Keratinocyte (primary cell): ENCODE measurements at regions not wholly inside any gene's neighbourhood (a gene's known extent, or its start where the extent isn't known, plus 50 kb on each side); places are given as distances from the start of the nearest gene placed in this dataset.

ENCODE experiments used
- DNase-seq: peaks from one replicate; pipeline ENCODE4 v3.0.0-alpha.2; 2011; ENCODE audit warnings: low read depth, missing footprints, low spot score
- FAIRE-seq: peaks from 2 replicates; lab custom pipeline; 2011; peaks lifted over from hg19 to GRCh38; lab: Jason Lieb, UNC
- H2AFZ ChIP-seq: 2 replicates; pipeline ENCODE4 v1.6.0; 2012; ENCODE audit warnings: low read length, control low read depth, inconsistent platforms; ENCODE audit not compliant: control insufficient read depth
- H3K27ac ChIP-seq: 2 replicates; pipeline ENCODE4 v1.5.1; 2011; ENCODE audit warnings: low read length; ENCODE audit not compliant: control insufficient read depth, insufficient read depth
- H3K27me3 ChIP-seq: 3 replicates; pipeline ENCODE4 v1.6.0; 2011; ENCODE audit warnings: low read length; ENCODE audit not compliant: control insufficient read depth, insufficient read depth; ENCODE audit errors: extremely low read depth
- H3K36me3 ChIP-seq, 2 experiments: 2 replicates in 1 of 2; 3 replicates in 1 of 2; pipeline ENCODE4 v1.5.1; 2011; ENCODE audit warnings: low read length in 2 of 2, mild to moderate bottlenecking in 1 of 2; ENCODE audit not compliant: control insufficient read depth in 2 of 2, insufficient read depth in 2 of 2; ENCODE audit errors: extremely low read depth in 1 of 2
- H3K4me1 ChIP-seq: 3 replicates; pipeline ENCODE4 v1.5.1; 2011; ENCODE audit warnings: low read length; ENCODE audit not compliant: control insufficient read depth, insufficient read depth; ENCODE audit errors: extremely low read depth
- H3K4me2 ChIP-seq: 3 replicates; pipeline ENCODE4 v1.6.0; 2011; ENCODE audit warnings: low read depth, low read length; ENCODE audit not compliant: control insufficient read depth, insufficient read depth; ENCODE audit errors: extremely low read depth
- H3K4me3 ChIP-seq, 3 experiments: fragments of 200-600 bp in 1 of 3; sonication (generic) in 1 of 3; 2 replicates in 2 of 3; 3 replicates in 1 of 3; pipeline ENCODE4 v1.5.1; 2011 to 2016; ENCODE audit warnings: low read length in 3 of 3, mild to moderate bottlenecking in 3 of 3, control low read depth in 2 of 3, inconsistent platforms in 1 of 3, low read depth in 1 of 3, mixed read lengths in 1 of 3, mixed run types in 1 of 3, moderate library complexity in 1 of 3; ENCODE audit not compliant: control insufficient read depth in 2 of 3, insufficient read depth in 2 of 3; ENCODE audit errors: extremely low read depth in 1 of 3
- H3K79me2 ChIP-seq: 2 replicates; pipeline ENCODE4 v1.6.0; 2012; ENCODE audit warnings: low read length; ENCODE audit not compliant: control insufficient read depth, insufficient read depth
- H3K9ac ChIP-seq: 3 replicates; pipeline ENCODE4 v1.6.0; 2011; ENCODE audit warnings: low read length; ENCODE audit not compliant: control insufficient read depth, insufficient read depth; ENCODE audit errors: extremely low read depth
- H3K9me1 ChIP-seq: 3 replicates; pipeline ENCODE4 v1.6.0; 2011; ENCODE audit warnings: low read length; ENCODE audit not compliant: control insufficient read depth, insufficient read depth; ENCODE audit errors: extremely low read depth
- H3K9me3 ChIP-seq: 2 replicates; pipeline ENCODE4 v1.5.1; 2012; ENCODE audit warnings: low read depth, low read length; ENCODE audit not compliant: control insufficient read depth
- H4K20me1 ChIP-seq: 3 replicates; pipeline ENCODE4 v1.6.0; 2011; ENCODE audit warnings: low read length; ENCODE audit not compliant: control insufficient read depth, insufficient read depth; ENCODE audit errors: extremely low read depth
- EZH2 ChIP-seq: IDR thresholded peaks from one replicate; pipeline ENCODE4 v1.6.1; 2012; ENCODE audit warnings: inconsistent platforms, mild to moderate bottlenecking, low read length, moderate library complexity
- dilution Hi-C: fragments of 300-500 bp; cut with MboI; formaldehyde crosslinking; loops from one replicate; pipeline ENCODE4 v1.7.0; 2020; ENCODE audit warnings: low sequenced_read_pairs; ENCODE audit not compliant: extremely low pct_ligation_motif_present
- TF ChIP-seq, protein P1 (sequence below), 3 experiments: IDR thresholded peaks in 1 of 3; conservative IDR thresholded peaks in 1 of 3; optimal IDR thresholded peaks in 1 of 3; 2 replicates in 2 of 3; 3 replicates in 1 of 3; pipeline versions ENCODE3 to v1.5.1; 2011; ENCODE audit warnings: low read length in 3 of 3, mild to moderate bottlenecking in 3 of 3, moderate library complexity in 2 of 3, control low read depth in 1 of 3, inconsistent platforms in 1 of 3; ENCODE audit not compliant: insufficient read depth in 2 of 3; ENCODE audit errors: extremely low read depth in 1 of 3

DNA sequence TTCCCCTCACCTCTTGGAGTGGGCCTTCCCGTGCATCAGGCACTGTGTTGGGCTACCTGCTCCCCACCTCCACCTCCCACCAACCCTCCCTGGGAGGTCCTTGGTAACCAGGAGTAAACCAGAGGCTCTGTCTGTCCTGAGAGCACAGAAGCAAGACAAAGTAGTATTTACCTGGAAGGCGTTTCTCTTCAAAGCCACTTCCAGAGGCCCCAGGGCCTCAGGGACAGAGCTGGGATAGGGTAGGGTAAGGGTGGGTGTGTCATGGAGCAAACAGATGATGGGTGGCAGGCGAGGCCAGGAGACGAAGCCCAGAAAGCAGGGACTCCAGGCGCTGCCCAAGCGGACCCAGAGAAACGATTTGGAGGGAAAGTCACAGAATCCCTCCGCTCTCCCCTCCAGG is 77.2 kb upstream of the TARDBP start:
- Histone ChIP-seq H3K4me1 (no peaks in the 10 kb centered on the region), H3K9me1 (no peaks in the 10 kb centered on the region), H3K79me2 (no peaks in the 10 kb centered on the region), H3K4me3 (no peak overlapping the region), H3K9ac (no peak overlapping the region), H2AFZ (no peak overlapping the region), H3K27me3 (no peaks in the 10 kb centered on the region), H4K20me1 (no peaks in the 10 kb centered on the region), H3K4me2 (no peak overlapping the region), H3K27ac (no peak overlapping the region), H3K9me3 (no peaks in the 10 kb centered on the region), H3K36me3 (no peaks in the 10 kb centered on the region)
- dilution Hi-C loops, result no loop called here
- DNase-seq (no peak), FAIRE-seq (no peak)
- TF ChIP-seq EZH2, result no peak
- TF ChIP-seq, protein P1, sequence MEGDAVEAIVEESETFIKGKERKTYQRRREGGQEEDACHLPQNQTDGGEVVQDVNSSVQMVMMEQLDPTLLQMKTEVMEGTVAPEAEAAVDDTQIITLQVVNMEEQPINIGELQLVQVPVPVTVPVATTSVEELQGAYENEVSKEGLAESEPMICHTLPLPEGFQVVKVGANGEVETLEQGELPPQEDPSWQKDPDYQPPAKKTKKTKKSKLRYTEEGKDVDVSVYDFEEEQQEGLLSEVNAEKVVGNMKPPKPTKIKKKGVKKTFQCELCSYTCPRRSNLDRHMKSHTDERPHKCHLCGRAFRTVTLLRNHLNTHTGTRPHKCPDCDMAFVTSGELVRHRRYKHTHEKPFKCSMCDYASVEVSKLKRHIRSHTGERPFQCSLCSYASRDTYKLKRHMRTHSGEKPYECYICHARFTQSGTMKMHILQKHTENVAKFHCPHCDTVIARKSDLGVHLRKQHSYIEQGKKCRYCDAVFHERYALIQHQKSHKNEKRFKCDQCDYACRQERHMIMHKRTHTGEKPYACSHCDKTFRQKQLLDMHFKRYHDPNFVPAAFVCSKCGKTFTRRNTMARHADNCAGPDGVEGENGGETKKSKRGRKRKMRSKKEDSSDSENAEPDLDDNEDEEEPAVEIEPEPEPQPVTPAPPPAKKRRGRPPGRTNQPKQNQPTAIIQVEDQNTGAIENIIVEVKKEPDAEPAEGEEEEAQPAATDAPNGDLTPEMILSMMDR (optimal IDR thresholded peaks at IDR 0.05 in 1 of 3, IDR thresholded peaks at IDR 0.05 in 1 of 3, conservative IDR thresholded peaks at IDR 0.05 in 1 of 3; ENCODE audit: extremely low read depth in 1 of 3, insufficient read depth in 2 of 3, low read length in 3 of 3), result no peak

DNA sequence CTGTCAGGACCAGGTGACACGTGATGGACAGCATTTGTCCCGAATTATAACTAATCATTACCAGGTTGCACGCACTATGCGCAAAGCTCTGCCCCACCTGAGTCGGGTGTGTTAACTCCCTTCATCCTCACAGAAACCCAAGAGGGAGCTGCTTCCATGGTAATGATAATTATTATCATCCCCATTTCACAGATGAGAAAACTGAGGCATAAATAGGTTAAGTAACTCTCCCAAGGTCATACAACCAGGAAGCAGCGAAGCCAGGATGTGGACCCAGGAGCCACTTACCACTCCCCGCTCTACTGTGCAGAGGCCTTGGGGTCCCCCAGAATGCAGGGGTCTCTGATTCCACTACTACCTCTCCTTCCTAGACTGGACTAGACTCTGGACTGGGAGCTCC is 76.7 kb upstream of the TARDBP start:
- TF ChIP-seq, protein P1 (optimal IDR thresholded peaks at IDR 0.05 in 1 of 3, IDR thresholded peaks at IDR 0.05 in 1 of 3, conservative IDR thresholded peaks at IDR 0.05 in 1 of 3; ENCODE audit: extremely low read depth in 1 of 3, insufficient read depth in 2 of 3, low read length in 3 of 3), result no peak
- no peak for TF ChIP-seq EZH2
- H3K27ac ChIP-seq, result no peak overlapping the region
- dilution Hi-C loops, result no loop called here

More for the DNA sequence above, 76.7 kb upstream of the TARDBP start:
- DNase-seq (no peak), FAIRE-seq (no peak)
- Histone ChIP-seq H3K36me3 (no peaks in the 10 kb centered on the region), H3K4me3 (no peak overlapping the region), H4K20me1 (no peaks in the 10 kb centered on the region), H3K27me3 (no peaks in the 10 kb centered on the region), H3K4me1 (no peaks in the 10 kb centered on the region), H3K9me3 (no peaks in the 10 kb centered on the region), H3K9me1 (no peaks in the 10 kb centered on the region), H3K79me2 (no peaks in the 10 kb centered on the region), H3K4me2 (no peak overlapping the region), H2AFZ (no peak overlapping the region), H3K9ac (no peak overlapping the region)
